AG04450 (cell line): ENCODE measurements at regions not wholly inside any gene's neighbourhood (a gene's known extent, or its start where the extent isn't known, plus 50 kb on each side); places are given as distances from the start of the nearest gene placed in this dataset.

Source experiments
- CTCF ChIA-PET: fragments of 300-600, 350-600 bp; formaldehyde crosslinking; extraction: SDS; loops from one replicate; lab custom pipeline; 2022; ENCODE audit warnings: antibody characterized with exemption, inconsistent platforms; lab: Charles Lee
- POLR2A ChIA-PET: fragments of 350-600 bp; formaldehyde crosslinking; extraction: SDS; loops from one replicate; lab custom pipeline; 2021; ENCODE audit warnings: antibody characterized with exemption, inconsistent platforms; lab: Yijun Ruan, JAX
- DNase-seq: peaks from one replicate; pipeline ENCODE4 v3.0.0-alpha.2; 2011; ENCODE audit warnings: low read depth, low spot score
- H3K27ac ChIP-seq: one replicate; pipeline ENCODE4 v1.5.1; 2012; ENCODE audit warnings: low read depth, low read length, control low read depth
- H3K27me3 ChIP-seq: one replicate; pipeline ENCODE4 v1.6.0; 2012; ENCODE audit warnings: low read length; ENCODE audit not compliant: control insufficient read depth, insufficient read depth
- H3K4me3 ChIP-seq: 2 replicates; pipeline ENCODE4 v1.5.1; 2011; ENCODE audit warnings: mild to moderate bottlenecking, low read depth, low read length, control low read depth
- H3K9me3 ChIP-seq: 2 replicates; pipeline ENCODE4 v1.5.1; 2012; ENCODE audit warnings: low read length; ENCODE audit not compliant: control insufficient read depth, insufficient read depth
- TF ChIP-seq, protein P1 (sequence below): IDR thresholded peaks from 2 replicates; pipeline ENCODE4 v1.5.1; 2011; ENCODE audit warnings: low read depth, low read length, control low read depth, inconsistent platforms

DNA sequence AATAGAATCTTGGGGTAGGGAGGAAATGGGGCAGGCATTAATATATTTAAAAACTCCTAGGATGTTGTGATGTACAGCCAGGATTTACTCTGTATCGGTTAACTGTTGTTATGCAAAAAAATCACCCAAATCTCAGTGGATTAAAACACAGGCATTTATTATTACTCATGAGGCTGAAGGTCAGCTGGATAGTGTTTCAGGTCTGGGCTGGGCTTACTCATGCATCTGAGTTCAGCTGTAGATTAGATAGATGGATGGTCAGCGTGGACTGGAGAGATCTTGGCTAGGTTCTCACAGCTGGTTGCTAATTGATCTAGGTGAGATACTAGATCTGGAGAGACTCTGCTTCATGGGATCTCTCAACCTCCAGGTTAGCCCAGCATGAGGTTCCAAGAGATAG is 131.4 kb downstream of the BTBD3 start:
- no peak overlapping the region for H3K27ac ChIP-seq
- POLR2A ChIA-PET, result no interaction called here
- H3K4me3 ChIP-seq, result no peak overlapping the region
- CTCF ChIA-PET, result no interaction called here
- no peaks in the 10 kb centered on the region for H3K27me3 ChIP-seq
- TF ChIP-seq, protein P1, sequence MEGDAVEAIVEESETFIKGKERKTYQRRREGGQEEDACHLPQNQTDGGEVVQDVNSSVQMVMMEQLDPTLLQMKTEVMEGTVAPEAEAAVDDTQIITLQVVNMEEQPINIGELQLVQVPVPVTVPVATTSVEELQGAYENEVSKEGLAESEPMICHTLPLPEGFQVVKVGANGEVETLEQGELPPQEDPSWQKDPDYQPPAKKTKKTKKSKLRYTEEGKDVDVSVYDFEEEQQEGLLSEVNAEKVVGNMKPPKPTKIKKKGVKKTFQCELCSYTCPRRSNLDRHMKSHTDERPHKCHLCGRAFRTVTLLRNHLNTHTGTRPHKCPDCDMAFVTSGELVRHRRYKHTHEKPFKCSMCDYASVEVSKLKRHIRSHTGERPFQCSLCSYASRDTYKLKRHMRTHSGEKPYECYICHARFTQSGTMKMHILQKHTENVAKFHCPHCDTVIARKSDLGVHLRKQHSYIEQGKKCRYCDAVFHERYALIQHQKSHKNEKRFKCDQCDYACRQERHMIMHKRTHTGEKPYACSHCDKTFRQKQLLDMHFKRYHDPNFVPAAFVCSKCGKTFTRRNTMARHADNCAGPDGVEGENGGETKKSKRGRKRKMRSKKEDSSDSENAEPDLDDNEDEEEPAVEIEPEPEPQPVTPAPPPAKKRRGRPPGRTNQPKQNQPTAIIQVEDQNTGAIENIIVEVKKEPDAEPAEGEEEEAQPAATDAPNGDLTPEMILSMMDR, result no peak
- no peaks in the 10 kb centered on the region for H3K9me3 ChIP-seq
- peak; percentile 24 for DNase-seq

DNA sequence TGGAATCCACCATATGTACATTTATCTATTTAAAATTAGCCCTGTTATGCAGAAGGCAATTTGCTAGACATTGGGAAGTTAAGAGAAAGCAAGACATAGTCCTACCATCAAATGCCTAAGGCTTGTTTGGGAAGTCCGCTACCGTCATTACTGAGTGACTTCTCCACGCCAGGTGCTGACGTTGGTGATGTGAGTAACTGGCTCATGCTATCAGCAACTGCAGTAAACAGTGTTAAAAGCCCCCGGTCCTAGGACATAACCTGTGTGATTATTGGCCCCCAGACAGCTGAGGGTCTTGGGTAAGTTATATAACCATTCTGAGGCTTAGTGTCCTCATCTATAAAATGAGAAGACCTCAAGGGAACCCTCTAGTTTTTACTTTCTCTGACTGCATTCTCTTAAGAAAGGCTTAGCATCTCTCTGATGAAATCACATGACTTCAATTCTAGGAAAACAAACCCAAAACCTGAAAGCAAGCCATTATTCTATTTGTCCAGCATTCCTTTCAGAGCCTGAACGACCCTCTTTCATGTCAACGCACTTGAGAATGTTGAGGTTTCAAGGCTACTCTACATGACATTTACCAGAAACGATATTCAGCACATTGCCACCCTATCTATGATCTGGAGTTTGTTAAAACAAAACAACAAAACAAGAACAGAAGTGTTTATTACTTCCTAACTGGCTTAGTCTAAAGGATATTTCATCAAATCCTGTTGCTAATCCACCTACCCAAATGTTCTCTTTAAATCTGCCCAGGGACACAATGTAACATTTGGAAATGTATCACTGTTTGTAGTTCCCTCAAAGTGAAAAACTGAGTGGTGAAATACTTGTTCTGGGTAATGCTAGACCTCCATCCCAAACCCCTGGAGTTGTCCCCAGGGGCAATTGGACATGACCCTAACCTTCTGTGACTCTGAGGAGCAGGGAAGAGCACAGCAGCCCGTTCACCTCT is 133.8 kb downstream of the BTBD3 start:
- TF ChIP-seq, protein P1, result no peak
- Histone ChIP-seq H3K9me3 (no peaks in the 10 kb centered on the region), H3K27me3 (no peaks in the 10 kb centered on the region), H3K27ac (no peak overlapping the region), H3K4me3 (no peak overlapping the region)
- ChIA-PET POLR2A (no interaction called here), CTCF (no interaction called here)
- DNase-seq, result no peak

DNA sequence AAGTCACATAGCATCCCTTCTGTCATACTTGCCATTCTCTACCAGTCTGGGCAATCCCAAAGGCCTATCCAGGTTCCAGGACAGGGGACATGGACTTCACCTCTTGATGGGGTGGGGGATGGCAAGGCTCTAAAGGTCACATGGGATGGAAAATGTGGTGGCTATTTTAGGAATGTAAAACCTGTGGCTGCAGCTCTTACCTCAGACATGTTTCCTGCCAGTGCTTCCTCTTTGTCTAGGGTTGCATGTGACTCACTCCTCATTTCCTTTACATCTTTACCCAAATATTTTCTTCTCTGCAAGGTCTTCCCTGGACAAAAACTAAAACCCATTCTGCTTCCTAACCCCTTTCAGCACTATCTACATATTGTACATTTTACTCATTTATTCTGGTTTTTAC is 135.7 kb downstream of the BTBD3 start:
- peak; percentile 24 for DNase-seq
- CTCF ChIA-PET, result no interaction called here
- H3K4me3 ChIP-seq, result no peak overlapping the region

DNA sequence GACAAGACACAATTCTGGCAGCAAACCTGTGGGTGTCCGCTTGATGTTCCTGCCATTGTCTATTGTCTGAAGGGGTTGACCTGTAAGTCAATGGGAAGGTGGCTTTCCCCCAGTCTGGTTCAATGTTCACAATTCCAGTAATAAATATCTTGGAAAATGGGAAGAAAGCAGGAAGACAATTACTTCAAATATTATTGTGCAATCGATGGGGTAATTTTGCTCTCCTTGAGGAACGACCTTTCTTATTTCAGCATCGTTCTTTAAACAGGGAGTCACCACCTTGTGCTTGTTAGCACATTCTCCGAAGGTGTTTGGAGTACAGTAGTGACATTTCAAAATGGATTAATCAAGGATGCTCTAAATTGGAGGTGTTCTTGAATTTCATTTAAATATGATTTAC is 136.9 kb downstream of the BTBD3 start:
- Histone ChIP-seq H3K9me3 (no peaks in the 10 kb centered on the region), H3K27me3 (no peaks in the 10 kb centered on the region), H3K27ac (no peak overlapping the region), H3K4me3 (no peak overlapping the region)
- ChIA-PET CTCF (no interaction called here), POLR2A (no interaction called here)
- no peak for DNase-seq
- TF ChIP-seq, protein P1, result no peak

More for the DNA sequence above, 135.7 kb downstream of the BTBD3 start:
- Histone ChIP-seq H3K27me3 (no peaks in the 10 kb centered on the region), H3K9me3 (no peaks in the 10 kb centered on the region), H3K27ac (no peak overlapping the region)
- TF ChIP-seq, protein P1, result no peak
- POLR2A ChIA-PET, result no interaction called here

DNA sequence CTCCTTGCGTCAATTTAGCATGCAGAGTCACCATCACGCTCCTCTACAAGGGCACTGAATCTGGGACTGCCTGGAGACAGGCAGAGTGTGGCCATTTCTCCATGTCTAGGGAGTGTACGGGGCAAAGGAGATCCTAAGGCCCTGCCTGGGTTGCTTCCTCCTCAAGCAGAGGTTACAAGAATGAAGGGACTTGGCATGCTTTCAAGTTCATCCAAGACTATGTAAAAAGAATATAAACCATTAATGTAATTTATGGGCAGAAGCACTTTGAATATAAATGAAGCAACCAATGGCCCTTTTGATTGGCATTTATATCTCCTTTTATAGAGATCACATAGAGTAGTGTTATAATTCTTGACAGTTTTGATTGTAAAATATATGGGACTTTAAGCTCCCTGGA is 137.5 kb downstream of the BTBD3 start:
- no peaks in the 10 kb centered on the region for H3K9me3 ChIP-seq
- no peak for DNase-seq
- ChIA-PET CTCF (no interaction called here), POLR2A (no interaction called here)
- H3K27me3 ChIP-seq, result no peaks in the 10 kb centered on the region
- H3K27ac ChIP-seq, result no peak overlapping the region
- TF ChIP-seq, protein P1, result no peak
- H3K4me3 ChIP-seq, result no peak overlapping the region
